ENCODE measurements at regions not wholly inside any gene's neighbourhood (a gene's known extent, or its start where the extent isn't known, plus 50 kb on each side); places are given as distances from the start of the nearest gene placed in this dataset.

DNA sequence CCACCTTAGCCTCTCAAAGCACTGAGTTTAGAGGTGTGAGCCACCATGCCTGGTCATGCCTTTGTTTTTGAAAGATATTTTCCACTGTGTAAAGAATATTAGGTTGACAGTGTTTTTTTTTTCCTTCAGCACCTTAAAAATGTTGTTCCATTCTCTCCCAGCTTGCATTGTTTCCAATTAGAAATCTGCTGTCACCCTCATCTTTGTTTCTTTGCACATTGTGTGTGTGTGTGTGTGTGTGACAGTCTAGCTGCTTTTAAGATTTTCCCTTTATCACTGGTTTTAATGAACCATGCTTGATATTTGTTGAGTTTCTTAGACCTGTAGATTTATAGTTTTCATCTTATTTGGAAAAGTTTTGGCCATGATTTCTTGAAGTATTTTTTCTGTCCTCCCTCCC, 79.0 kb upstream of the NKX1-1 start:
- TF ChIP-seq GATA3 (IDR thresholded peaks at IDR 0.05; ENCODE audit: low read depth, low read length) (no peak), GATA2 (IDR thresholded peaks at IDR 0.05; ENCODE audit: low read depth, low read length) (no peak)

Measured in SH-SY5Y (cell line).